ENCODE measurements at regions not wholly inside any gene's neighbourhood (a gene's known extent, or its start where the extent isn't known, plus 50 kb on each side); places are given as distances from the start of the nearest gene placed in this dataset.

DNA sequence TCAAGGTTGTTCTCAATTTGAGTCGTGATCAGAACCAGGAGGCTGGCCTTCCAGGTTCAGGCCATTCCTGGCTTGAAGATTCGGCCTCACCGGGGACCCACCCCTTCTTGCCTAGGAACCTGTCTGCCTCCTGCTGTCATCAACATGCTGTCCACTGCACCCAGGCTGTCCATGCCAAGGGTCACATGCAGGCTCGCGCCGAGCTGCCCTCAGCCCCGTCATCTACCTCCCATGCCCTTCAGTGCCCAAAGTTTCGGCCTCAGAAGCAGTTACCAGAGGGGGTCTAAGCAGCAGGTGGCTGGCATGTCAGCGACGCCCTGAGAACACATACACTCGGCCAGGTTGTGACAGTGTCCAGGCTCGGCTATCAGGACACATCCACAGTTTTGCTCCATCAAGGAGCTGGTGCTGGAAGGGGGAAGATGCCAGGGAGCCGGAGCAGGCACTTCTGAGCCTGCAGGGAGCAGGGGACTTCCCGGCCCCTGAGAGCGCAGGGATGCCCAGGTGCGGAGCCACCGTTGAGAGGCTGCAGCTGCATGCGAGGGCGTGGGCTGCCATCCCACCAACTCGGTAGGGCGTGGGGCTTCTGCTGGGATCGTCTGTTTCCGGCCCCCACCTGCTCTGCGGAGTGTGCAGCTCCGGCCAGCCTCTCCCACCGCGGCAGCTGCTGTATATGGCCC lies 590.9 kb upstream of the SLITRK5 start:
- no peak for DNase-seq (ENCODE audit: low spot score)
- H3K9me3 Mint-ChIP-seq (ENCODE audit: low read depth) = peaks cover 3% of the 10 kb centered on the region
- no peak overlapping the region for H3K27ac Mint-ChIP-seq (ENCODE audit: unreplicated experiment)
- no peaks in the 10 kb centered on the region for H3K4me1 Mint-ChIP-seq (ENCODE audit: low read depth)
- no peaks in the 10 kb centered on the region for H3K36me3 Mint-ChIP-seq (ENCODE audit: low read depth)
- no peaks in the 10 kb centered on the region for H3K27me3 Mint-ChIP-seq (ENCODE audit: low read depth)
- TF ChIP-seq, protein P1, sequence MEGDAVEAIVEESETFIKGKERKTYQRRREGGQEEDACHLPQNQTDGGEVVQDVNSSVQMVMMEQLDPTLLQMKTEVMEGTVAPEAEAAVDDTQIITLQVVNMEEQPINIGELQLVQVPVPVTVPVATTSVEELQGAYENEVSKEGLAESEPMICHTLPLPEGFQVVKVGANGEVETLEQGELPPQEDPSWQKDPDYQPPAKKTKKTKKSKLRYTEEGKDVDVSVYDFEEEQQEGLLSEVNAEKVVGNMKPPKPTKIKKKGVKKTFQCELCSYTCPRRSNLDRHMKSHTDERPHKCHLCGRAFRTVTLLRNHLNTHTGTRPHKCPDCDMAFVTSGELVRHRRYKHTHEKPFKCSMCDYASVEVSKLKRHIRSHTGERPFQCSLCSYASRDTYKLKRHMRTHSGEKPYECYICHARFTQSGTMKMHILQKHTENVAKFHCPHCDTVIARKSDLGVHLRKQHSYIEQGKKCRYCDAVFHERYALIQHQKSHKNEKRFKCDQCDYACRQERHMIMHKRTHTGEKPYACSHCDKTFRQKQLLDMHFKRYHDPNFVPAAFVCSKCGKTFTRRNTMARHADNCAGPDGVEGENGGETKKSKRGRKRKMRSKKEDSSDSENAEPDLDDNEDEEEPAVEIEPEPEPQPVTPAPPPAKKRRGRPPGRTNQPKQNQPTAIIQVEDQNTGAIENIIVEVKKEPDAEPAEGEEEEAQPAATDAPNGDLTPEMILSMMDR (IDR thresholded peaks at IDR 0.05) = no peak
- H3K4me3 Mint-ChIP-seq (ENCODE audit: unreplicated experiment) = no peak overlapping the region

DNA sequence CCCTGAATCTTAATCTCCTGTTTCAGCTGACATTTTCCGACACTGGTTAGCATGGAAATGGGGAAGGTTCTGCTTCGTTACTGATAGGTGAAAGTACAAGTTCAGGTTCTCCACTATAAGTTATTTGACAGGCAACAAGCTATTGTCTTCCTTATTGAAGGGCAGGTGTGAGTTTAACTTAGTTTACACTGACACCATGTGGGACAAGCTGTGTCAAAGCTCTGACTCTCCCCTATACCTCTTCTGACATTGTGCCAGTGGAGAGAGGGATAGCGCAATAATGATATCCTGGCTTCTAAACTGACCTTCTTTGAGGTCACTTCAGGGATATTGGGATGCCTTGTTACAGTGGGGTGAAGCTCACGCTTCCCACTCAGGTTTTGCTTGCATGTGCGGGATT lies 587.0 kb upstream of the SLITRK5 start:
- no peak overlapping the region for H3K27ac Mint-ChIP-seq (ENCODE audit: unreplicated experiment)
- H3K36me3 Mint-ChIP-seq (ENCODE audit: low read depth) = no peaks in the 10 kb centered on the region
- TF ChIP-seq, protein P1 (IDR thresholded peaks at IDR 0.05) = no peak
- H3K9me3 Mint-ChIP-seq (ENCODE audit: low read depth) = peaks cover 6% of the 10 kb centered on the region
- no peak for DNase-seq (ENCODE audit: low spot score)
- H3K27me3 Mint-ChIP-seq (ENCODE audit: low read depth) = no peaks in the 10 kb centered on the region
- peaks cover 10% of the 10 kb centered on the region for H3K4me1 Mint-ChIP-seq (ENCODE audit: low read depth)
- H3K4me3 Mint-ChIP-seq (ENCODE audit: unreplicated experiment) = no peak overlapping the region

DNA sequence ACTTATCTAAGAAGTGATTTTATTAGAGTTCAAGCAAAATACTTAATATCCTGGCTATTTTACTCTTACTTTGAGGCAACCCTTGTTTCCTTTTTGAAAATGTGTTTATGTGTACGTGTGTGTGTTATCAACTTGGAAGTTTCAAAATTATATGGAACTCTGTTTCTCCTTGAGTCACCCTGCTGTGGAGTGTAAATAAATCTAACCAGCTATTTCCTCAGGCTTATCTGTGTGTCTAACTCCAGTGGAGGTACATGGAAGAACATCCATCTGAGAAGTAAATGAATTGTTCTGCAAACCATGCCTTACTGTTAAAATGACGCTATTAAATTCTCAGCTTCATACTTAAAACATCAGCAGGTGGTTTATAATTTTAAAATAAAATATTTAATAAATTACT lies 583.4 kb upstream of the SLITRK5 start:
- Mint-ChIP-seq H3K4me1 (ENCODE audit: low read depth) (peaks cover 14% of the 10 kb centered on the region), H3K27ac (ENCODE audit: unreplicated experiment) (no peak overlapping the region), H3K4me3 (ENCODE audit: unreplicated experiment) (no peak overlapping the region), H3K27me3 (ENCODE audit: low read depth) (no peaks in the 10 kb centered on the region), H3K9me3 (ENCODE audit: low read depth) (peaks cover 3% of the 10 kb centered on the region), H3K36me3 (ENCODE audit: low read depth) (no peaks in the 10 kb centered on the region)
- TF ChIP-seq, protein P1 (IDR thresholded peaks at IDR 0.05) = no peak
- no peak for DNase-seq (ENCODE audit: low spot score)

GRCh38 chr13:87089391-87089790 lies 581.8 kb upstream of the SLITRK5 start:
- Mint-ChIP-seq H3K9me3 (ENCODE audit: low read depth) (peaks cover 3% of the 10 kb centered on the region), H3K4me3 (ENCODE audit: unreplicated experiment) (no peak overlapping the region), H3K27me3 (ENCODE audit: low read depth) (no peaks in the 10 kb centered on the region), H3K4me1 (ENCODE audit: low read depth) (peaks cover 14% of the 10 kb centered on the region), H3K36me3 (ENCODE audit: low read depth) (no peaks in the 10 kb centered on the region), H3K27ac (ENCODE audit: unreplicated experiment) (no peak overlapping the region)
- TF ChIP-seq, protein P1 (IDR thresholded peaks at IDR 0.05) = no peak
- no peak for DNase-seq (ENCODE audit: low spot score)

GRCh38 chr13:87093399-87093798 lies 577.8 kb upstream of the SLITRK5 start:
- no peak overlapping the region for H3K4me3 Mint-ChIP-seq (ENCODE audit: unreplicated experiment)
- H3K9me3 Mint-ChIP-seq (ENCODE audit: low read depth) = peaks cover 4% of the 10 kb centered on the region
- DNase-seq (ENCODE audit: low spot score) = no peak
- TF ChIP-seq, protein P1 (IDR thresholded peaks at IDR 0.05) = no peak
- no peak overlapping the region for H3K27ac Mint-ChIP-seq (ENCODE audit: unreplicated experiment)
- peaks cover 8% of the 10 kb centered on the region for H3K4me1 Mint-ChIP-seq (ENCODE audit: low read depth)
- no peaks in the 10 kb centered on the region for H3K27me3 Mint-ChIP-seq (ENCODE audit: low read depth)
- H3K36me3 Mint-ChIP-seq (ENCODE audit: low read depth) = no peaks in the 10 kb centered on the region

All from chondrocyte (in vitro differentiated cells).